ENCODE measurements at regions not wholly inside any gene's neighbourhood (a gene's known extent, or its start where the extent isn't known, plus 50 kb on each side); places are given as distances from the start of the nearest gene placed in this dataset.

DNA sequence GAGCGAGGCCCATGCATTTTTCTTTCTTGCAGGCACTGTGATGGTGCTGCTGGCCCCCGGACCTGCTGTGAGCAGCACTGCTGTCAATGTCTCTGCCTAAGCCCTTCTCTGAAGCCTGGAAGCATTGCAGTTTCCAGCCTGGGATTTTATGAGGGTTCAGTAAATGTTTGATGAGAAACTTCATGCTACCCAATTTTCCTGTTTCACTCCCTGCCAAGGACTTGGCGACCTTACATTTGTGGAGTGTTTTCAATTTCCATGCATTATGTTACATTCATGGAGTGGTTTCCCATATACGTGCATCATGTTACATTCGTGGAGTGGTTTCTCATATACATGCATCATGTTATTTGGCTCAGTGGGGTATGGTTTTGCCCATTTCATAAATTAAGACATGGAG is 90.7 kb upstream of the PTCH1 start:
- no peaks in the 10 kb centered on the region for H3K27me3 ChIP-seq (ENCODE audit: control insufficient read depth in 1 of 2, insufficient read depth in 2 of 2, low read length in 2 of 2)
- no peak overlapping the region for H3K27ac ChIP-seq (ENCODE audit: low read length)
- H3K9me3 ChIP-seq (ENCODE audit: control insufficient read depth in 2 of 2, low read length in 2 of 2): no peaks in the 10 kb centered on the region
- H3K36me3 ChIP-seq (ENCODE audit: control insufficient read depth in 2 of 2, insufficient read depth in 2 of 2, low read length in 2 of 2): no peaks in the 10 kb centered on the region
- no peak overlapping the region for H3K9ac ChIP-seq (ENCODE audit: low read length in 2 of 2)
- H3K4me1 ChIP-seq (ENCODE audit: control insufficient read depth, insufficient read depth, low read length): no peaks in the 10 kb centered on the region
- no peak overlapping the region for H3K4me3 ChIP-seq (ENCODE audit: low read length in 2 of 2)

GRCh38 chr9:95606489-95607350 is 89.9 kb upstream of the PTCH1 start:
- H3K4me3 ChIP-seq (ENCODE audit: low read length in 2 of 2): no peak overlapping the region
- H3K36me3 ChIP-seq (ENCODE audit: control insufficient read depth in 2 of 2, insufficient read depth in 2 of 2, low read length in 2 of 2): no peaks in the 10 kb centered on the region
- H3K4me1 ChIP-seq (ENCODE audit: control insufficient read depth, insufficient read depth, low read length): no peaks in the 10 kb centered on the region
- no peak overlapping the region for H3K27ac ChIP-seq (ENCODE audit: low read length)
- no peak overlapping the region for H3K9ac ChIP-seq (ENCODE audit: low read length in 2 of 2)
- no peaks in the 10 kb centered on the region for H3K9me3 ChIP-seq (ENCODE audit: control insufficient read depth in 2 of 2, low read length in 2 of 2)
- no peaks in the 10 kb centered on the region for H3K27me3 ChIP-seq (ENCODE audit: control insufficient read depth in 1 of 2, insufficient read depth in 2 of 2, low read length in 2 of 2)

GRCh38 chr9:95605816-95606488 is 89.2 kb upstream of the PTCH1 start:
- no peak overlapping the region for H3K9ac ChIP-seq (ENCODE audit: low read length in 2 of 2)
- H3K9me3 ChIP-seq (ENCODE audit: control insufficient read depth in 2 of 2, low read length in 2 of 2): no peaks in the 10 kb centered on the region
- H3K27me3 ChIP-seq (ENCODE audit: control insufficient read depth in 1 of 2, insufficient read depth in 2 of 2, low read length in 2 of 2): no peaks in the 10 kb centered on the region
- no peaks in the 10 kb centered on the region for H3K36me3 ChIP-seq (ENCODE audit: control insufficient read depth in 2 of 2, insufficient read depth in 2 of 2, low read length in 2 of 2)
- no peak overlapping the region for H3K27ac ChIP-seq (ENCODE audit: low read length)
- no peaks in the 10 kb centered on the region for H3K4me1 ChIP-seq (ENCODE audit: control insufficient read depth, insufficient read depth, low read length)
- no peak overlapping the region for H3K4me3 ChIP-seq (ENCODE audit: low read length in 2 of 2)

- no peak overlapping the region for H3K9ac ChIP-seq (ENCODE audit: low read length in 2 of 2)
- H3K36me3 ChIP-seq (ENCODE audit: control insufficient read depth in 2 of 2, insufficient read depth in 2 of 2, low read length in 2 of 2): no peaks in the 10 kb centered on the region
- no peaks in the 10 kb centered on the region for H3K9me3 ChIP-seq (ENCODE audit: control insufficient read depth in 2 of 2, low read length in 2 of 2)
- no peaks in the 10 kb centered on the region for H3K27me3 ChIP-seq (ENCODE audit: control insufficient read depth in 1 of 2, insufficient read depth in 2 of 2, low read length in 2 of 2)
- no peak overlapping the region for H3K4me3 ChIP-seq (ENCODE audit: low read length in 2 of 2)
- H3K27ac ChIP-seq (ENCODE audit: low read length): no peak overlapping the region
- H3K4me1 ChIP-seq (ENCODE audit: control insufficient read depth, insufficient read depth, low read length): no peaks in the 10 kb centered on the region
Observed at GRCh38 chr9:95605101-95605500, 88.3 kb upstream of the PTCH1 start.

DNA sequence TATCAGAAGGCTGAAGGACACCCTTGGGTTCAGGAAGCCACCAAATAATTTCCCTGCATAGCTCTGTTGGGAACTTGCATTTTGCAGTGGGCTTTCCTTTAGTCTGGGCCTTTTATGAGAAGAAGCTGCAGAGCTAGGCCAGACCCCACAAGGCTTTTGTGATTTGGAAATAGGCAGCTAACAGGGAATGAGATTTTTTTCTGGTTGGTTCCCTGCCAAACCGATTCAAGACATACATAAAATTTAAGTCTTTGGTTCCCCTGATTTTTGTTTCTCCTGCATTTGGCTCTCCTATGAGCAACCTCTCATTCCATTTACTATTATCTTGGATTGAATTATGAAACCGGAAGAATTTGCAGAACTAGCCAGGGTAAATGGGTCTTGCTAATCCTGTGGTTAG is 81.5 kb upstream of the PTCH1 start:
- Histone ChIP-seq H3K27me3 (ENCODE audit: control insufficient read depth in 1 of 2, insufficient read depth in 2 of 2, low read length in 2 of 2) (no peaks in the 10 kb centered on the region), H3K9ac (ENCODE audit: low read length in 2 of 2) (no peak overlapping the region), H3K4me3 (ENCODE audit: low read length in 2 of 2) (no peak overlapping the region), H3K36me3 (ENCODE audit: control insufficient read depth in 2 of 2, insufficient read depth in 2 of 2, low read length in 2 of 2) (no peaks in the 10 kb centered on the region), H3K4me1 (ENCODE audit: control insufficient read depth, insufficient read depth, low read length) (no peaks in the 10 kb centered on the region), H3K27ac (ENCODE audit: low read length) (no peak overlapping the region), H3K9me3 (ENCODE audit: control insufficient read depth in 2 of 2, low read length in 2 of 2) (no peaks in the 10 kb centered on the region)

DNA sequence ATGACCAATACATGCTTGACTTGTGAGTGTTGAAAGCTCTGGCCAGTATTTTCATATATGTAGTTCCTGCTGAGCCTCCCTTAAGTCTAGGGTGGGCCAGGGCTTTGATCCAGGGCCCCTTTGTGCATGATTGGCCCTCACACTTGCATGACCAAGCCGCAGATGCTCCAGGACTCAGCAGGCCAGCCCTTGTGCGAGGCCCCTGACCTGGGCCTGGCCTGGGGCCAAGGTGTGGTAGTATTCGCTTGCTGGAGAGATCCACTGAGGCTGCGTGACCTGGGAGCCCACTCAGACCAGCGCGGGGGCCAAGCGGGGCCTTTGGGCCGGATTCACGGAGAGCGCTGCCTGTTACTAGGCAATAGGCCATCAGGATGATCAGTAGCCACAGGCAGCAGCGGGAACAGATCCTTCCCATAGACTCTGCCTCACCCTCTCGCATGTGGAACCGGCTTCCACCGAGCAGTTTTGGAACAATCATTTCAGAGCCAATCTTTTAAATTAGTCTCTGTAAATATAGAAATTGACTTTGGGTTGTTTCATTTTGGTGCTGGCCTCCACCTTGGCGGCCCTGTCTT is 79.0 kb upstream of the PTCH1 start:
- Histone ChIP-seq H3K27me3 (ENCODE audit: control insufficient read depth in 1 of 2, insufficient read depth in 2 of 2, low read length in 2 of 2) (no peaks in the 10 kb centered on the region), H3K4me1 (ENCODE audit: control insufficient read depth, insufficient read depth, low read length) (no peaks in the 10 kb centered on the region), H3K4me3 (ENCODE audit: low read length in 2 of 2) (no peak overlapping the region), H3K9ac (ENCODE audit: low read length in 2 of 2) (no peak overlapping the region), H3K27ac (ENCODE audit: low read length) (no peak overlapping the region), H3K9me3 (ENCODE audit: control insufficient read depth in 2 of 2, low read length in 2 of 2) (no peaks in the 10 kb centered on the region), H3K36me3 (ENCODE audit: control insufficient read depth in 2 of 2, insufficient read depth in 2 of 2, low read length in 2 of 2) (no peaks in the 10 kb centered on the region)

GRCh38 chr9:95592931-95593330 is 76.2 kb upstream of the PTCH1 start:
- Histone ChIP-seq H3K27ac (ENCODE audit: low read length) (no peak overlapping the region), H3K9ac (ENCODE audit: low read length in 2 of 2) (no peak overlapping the region), H3K9me3 (ENCODE audit: control insufficient read depth in 2 of 2, low read length in 2 of 2) (no peaks in the 10 kb centered on the region), H3K36me3 (ENCODE audit: control insufficient read depth in 2 of 2, insufficient read depth in 2 of 2, low read length in 2 of 2) (no peaks in the 10 kb centered on the region), H3K4me3 (ENCODE audit: low read length in 2 of 2) (no peak overlapping the region), H3K27me3 (ENCODE audit: control insufficient read depth in 1 of 2, insufficient read depth in 2 of 2, low read length in 2 of 2) (peaks cover 0 to 3% of the 10 kb centered on the region in 2 donors), H3K4me1 (ENCODE audit: control insufficient read depth, insufficient read depth, low read length) (no peaks in the 10 kb centered on the region)

DNA sequence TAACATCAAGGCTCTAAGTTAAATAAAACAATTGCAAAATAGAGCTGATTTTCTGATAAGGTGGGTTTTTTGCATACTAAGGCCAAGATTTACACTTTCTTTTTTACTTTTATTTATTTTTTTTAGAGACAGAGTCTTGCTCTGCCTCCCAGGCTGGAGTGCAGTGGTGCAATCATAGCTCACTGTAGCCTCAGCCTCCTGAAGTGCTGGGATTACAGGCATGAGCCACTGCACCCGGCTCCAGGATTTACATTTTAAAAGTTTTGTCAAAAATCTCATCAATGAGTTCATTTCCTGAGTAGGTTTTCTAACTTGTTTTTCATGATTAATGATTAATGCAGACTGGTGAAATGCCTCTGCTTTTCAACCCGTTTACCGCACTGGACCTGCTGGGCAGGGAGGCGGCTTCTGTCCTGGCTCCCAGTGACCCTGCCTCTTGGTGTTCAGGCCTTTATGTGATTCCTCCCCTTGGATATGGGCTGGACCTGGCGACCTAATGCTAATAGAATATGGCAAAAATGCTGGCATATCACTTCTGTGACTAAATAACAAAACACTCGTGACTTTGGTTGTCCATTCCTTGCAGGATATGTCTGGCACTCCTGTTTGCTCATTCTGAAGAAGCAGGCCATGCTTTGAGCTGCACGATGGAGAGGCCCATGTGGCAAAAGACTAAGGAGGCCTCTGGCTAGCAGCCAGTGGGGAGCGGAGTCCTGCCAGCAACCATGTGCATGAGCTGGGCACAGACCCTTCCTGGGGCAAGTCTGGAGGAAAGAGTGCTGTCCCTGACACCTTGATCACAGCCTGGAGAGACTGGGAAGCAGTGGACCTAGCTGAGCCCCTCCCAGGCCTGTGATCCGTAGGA is 72.2 kb upstream of the PTCH1 start:
- Histone ChIP-seq H3K36me3 (ENCODE audit: control insufficient read depth in 2 of 2, insufficient read depth in 2 of 2, low read length in 2 of 2) (no peaks in the 10 kb centered on the region), H3K9me3 (ENCODE audit: control insufficient read depth in 2 of 2, low read length in 2 of 2) (no peaks in the 10 kb centered on the region), H3K4me3 (ENCODE audit: low read length in 2 of 2) (no peak overlapping the region), H3K9ac (ENCODE audit: low read length in 2 of 2) (no peak overlapping the region), H3K27me3 (ENCODE audit: control insufficient read depth in 1 of 2, insufficient read depth in 2 of 2, low read length in 2 of 2) (peaks cover 0 to 3% of the 10 kb centered on the region in 2 donors), H3K27ac (ENCODE audit: low read length) (no peak overlapping the region), H3K4me1 (ENCODE audit: control insufficient read depth, insufficient read depth, low read length) (peaks cover 2% of the 10 kb centered on the region)

DNA sequence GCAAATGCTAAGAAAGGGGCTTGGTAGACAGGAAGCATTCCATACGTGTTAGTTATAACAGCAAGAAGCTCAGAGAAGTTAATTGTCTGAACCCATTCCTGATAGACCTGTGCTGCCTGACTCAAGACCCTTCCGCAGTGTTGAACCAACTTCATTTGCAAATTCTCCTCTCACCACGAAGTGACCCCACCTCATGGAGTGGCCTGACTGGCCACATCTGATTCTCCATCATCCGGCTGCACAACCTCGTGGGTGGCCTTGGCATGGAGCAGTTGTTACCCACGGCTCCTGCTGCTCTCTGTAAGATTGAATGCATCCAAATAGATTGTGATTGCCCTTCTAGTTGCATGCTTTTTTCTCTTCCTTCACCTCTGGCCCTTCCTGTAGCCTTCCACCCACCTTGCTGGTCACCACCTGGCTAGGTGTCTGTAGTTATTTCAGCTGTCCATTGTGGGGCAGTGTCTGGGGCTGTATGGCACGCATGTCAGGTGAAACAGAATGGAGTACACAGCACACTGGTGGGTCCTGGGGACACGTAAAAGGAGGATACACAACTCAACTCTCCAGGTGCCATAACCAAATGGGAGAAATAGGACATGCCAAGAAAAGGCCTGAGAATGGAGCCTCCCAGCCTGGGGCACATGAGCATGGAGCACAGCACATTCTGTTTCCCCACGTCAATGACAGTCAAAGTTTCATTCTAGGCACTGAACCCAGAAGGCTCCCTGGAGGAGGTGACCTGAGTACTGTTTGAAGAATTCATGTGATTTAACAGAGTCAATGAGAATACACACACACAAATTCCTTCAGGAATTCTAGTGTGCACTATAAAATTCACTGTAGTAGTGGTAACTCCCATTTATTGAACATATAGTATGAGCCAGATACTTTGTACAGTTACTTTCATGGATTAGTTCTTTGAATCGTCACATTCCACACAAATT is 70.5 kb upstream of the PTCH1 start:
- Histone ChIP-seq H3K36me3 (ENCODE audit: control insufficient read depth in 2 of 2, insufficient read depth in 2 of 2, low read length in 2 of 2) (no peaks in the 10 kb centered on the region), H3K4me3 (ENCODE audit: low read length in 2 of 2) (no peak overlapping the region), H3K27ac (ENCODE audit: low read length) (no peak overlapping the region), H3K27me3 (ENCODE audit: control insufficient read depth in 1 of 2, insufficient read depth in 2 of 2, low read length in 2 of 2) (peaks cover 0 to 3% of the 10 kb centered on the region in 2 donors), H3K9me3 (ENCODE audit: control insufficient read depth in 2 of 2, low read length in 2 of 2) (no peaks in the 10 kb centered on the region), H3K4me1 (ENCODE audit: control insufficient read depth, insufficient read depth, low read length) (peaks cover 3% of the 10 kb centered on the region), H3K9ac (ENCODE audit: low read length in 2 of 2) (no peak overlapping the region)

Measured in stomach smooth muscle (tissue), 2 donors.